Neural cell (in vitro differentiated cells): ENCODE measurements at regions not wholly inside any gene's neighbourhood (a gene's known extent, or its start where the extent isn't known, plus 50 kb on each side); places are given as distances from the start of the nearest gene placed in this dataset.

Experiments used
- EP300 ChIP-seq: fragments of 450-650 bp; conservative IDR thresholded peaks from 2 replicates; pipeline ENCODE4 v1.6.1; 2014; ENCODE audit warnings: antibody characterized with exemption, mild to moderate bottlenecking, moderate library complexity; ENCODE audit not compliant: poor library complexity, severe bottlenecking
- EZH2 ChIP-seq: fragments of 200-600, 300-800 bp; shearing (Covaris generic), sonication (generic); IDR thresholded peaks from 2 replicates; pipeline ENCODE4 v1.6.1; 2014; ENCODE audit warnings: antibody characterized with exemption, low read length, borderline replicate concordance, mild to moderate bottlenecking; ENCODE audit not compliant: insufficient read depth, poor library complexity, severe bottlenecking
- MXI1 ChIP-seq: fragments of 450-650 bp; conservative IDR thresholded peaks from 2 replicates; pipeline ENCODE4 v1.6.1; 2014; ENCODE audit warnings: antibody characterized with exemption, mild to moderate bottlenecking; ENCODE audit not compliant: poor library complexity, severe bottlenecking
- POLR2AphosphoS5 ChIP-seq: IDR thresholded peaks from 2 replicates; pipeline ENCODE4 v1.6.1; 2012
- RAD21 ChIP-seq: fragments of 450-650 bp; conservative IDR thresholded peaks from 2 replicates; pipeline ENCODE4 v1.6.1; 2014; ENCODE audit warnings: antibody characterized with exemption, mild to moderate bottlenecking, moderate library complexity
- SMC3 ChIP-seq: fragments of 450-650 bp; conservative IDR thresholded peaks from 2 replicates; pipeline ENCODE4 v1.6.1; 2014; ENCODE audit warnings: antibody characterized with exemption, mild to moderate bottlenecking, moderate library complexity; ENCODE audit not compliant: poor library complexity
- TAF1 ChIP-seq: IDR thresholded peaks from 2 replicates; pipeline ENCODE4 v1.6.1; 2012; ENCODE audit warnings: low read depth
- TF ChIP-seq, protein P1 (sequence below): fragments of 450-650 bp; IDR thresholded peaks from 2 replicates; pipeline ENCODE4 v1.5.1; 2014; ENCODE audit warnings: antibody characterized with exemption, mild to moderate bottlenecking, moderate library complexity; ENCODE audit not compliant: poor library complexity, severe bottlenecking
- TF ChIP-seq, protein P2 (sequence below): IDR thresholded peaks from 2 replicates; pipeline ENCODE4 v1.6.1; 2012; ENCODE audit warnings: borderline replicate concordance

DNA sequence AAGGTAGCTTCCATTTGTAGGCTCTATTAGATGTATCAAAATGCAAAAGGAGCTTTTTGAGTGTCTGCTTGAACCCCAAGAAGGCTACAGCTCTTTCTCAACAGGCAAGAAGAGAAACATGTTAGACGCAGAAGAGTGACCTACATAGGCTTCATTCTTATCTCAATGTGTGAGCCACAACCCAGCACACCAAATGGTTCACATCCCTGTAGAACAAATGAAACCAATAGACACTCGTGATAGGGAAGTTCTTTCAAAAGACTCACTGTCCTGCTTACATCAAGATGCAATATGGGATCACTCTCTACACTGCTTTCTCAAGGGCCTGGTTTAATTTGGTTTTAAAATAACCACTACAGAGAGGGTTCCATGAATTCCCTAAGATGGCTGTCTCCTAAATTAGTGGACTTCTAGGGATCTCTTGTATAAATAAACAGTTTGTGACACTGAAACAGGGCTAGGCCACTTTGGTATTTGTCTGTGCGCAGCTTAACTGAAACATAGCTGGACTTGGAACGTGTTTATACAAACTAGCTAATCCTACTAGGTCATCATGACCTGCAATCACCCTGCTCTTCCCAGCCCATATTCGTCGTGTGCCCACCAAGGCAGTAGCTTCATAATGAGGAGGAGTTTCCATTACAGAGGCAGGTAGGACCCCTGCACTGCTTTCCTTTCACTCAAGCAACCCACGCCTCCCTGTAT is 225.4 kb upstream of the PREP start:
- no peak for TF ChIP-seq EZH2
- no peak for TF ChIP-seq POLR2AphosphoS5
- TF ChIP-seq, protein P1, sequence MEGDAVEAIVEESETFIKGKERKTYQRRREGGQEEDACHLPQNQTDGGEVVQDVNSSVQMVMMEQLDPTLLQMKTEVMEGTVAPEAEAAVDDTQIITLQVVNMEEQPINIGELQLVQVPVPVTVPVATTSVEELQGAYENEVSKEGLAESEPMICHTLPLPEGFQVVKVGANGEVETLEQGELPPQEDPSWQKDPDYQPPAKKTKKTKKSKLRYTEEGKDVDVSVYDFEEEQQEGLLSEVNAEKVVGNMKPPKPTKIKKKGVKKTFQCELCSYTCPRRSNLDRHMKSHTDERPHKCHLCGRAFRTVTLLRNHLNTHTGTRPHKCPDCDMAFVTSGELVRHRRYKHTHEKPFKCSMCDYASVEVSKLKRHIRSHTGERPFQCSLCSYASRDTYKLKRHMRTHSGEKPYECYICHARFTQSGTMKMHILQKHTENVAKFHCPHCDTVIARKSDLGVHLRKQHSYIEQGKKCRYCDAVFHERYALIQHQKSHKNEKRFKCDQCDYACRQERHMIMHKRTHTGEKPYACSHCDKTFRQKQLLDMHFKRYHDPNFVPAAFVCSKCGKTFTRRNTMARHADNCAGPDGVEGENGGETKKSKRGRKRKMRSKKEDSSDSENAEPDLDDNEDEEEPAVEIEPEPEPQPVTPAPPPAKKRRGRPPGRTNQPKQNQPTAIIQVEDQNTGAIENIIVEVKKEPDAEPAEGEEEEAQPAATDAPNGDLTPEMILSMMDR = no peak
- no peak for TF ChIP-seq EP300
- TF ChIP-seq TAF1 = no peak
- TF ChIP-seq MXI1 = no peak
- no peak for TF ChIP-seq RAD21
- TF ChIP-seq, protein P2, sequence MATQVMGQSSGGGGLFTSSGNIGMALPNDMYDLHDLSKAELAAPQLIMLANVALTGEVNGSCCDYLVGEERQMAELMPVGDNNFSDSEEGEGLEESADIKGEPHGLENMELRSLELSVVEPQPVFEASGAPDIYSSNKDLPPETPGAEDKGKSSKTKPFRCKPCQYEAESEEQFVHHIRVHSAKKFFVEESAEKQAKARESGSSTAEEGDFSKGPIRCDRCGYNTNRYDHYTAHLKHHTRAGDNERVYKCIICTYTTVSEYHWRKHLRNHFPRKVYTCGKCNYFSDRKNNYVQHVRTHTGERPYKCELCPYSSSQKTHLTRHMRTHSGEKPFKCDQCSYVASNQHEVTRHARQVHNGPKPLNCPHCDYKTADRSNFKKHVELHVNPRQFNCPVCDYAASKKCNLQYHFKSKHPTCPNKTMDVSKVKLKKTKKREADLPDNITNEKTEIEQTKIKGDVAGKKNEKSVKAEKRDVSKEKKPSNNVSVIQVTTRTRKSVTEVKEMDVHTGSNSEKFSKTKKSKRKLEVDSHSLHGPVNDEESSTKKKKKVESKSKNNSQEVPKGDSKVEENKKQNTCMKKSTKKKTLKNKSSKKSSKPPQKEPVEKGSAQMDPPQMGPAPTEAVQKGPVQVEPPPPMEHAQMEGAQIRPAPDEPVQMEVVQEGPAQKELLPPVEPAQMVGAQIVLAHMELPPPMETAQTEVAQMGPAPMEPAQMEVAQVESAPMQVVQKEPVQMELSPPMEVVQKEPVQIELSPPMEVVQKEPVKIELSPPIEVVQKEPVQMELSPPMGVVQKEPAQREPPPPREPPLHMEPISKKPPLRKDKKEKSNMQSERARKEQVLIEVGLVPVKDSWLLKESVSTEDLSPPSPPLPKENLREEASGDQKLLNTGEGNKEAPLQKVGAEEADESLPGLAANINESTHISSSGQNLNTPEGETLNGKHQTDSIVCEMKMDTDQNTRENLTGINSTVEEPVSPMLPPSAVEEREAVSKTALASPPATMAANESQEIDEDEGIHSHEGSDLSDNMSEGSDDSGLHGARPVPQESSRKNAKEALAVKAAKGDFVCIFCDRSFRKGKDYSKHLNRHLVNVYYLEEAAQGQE = no peak
- TF ChIP-seq SMC3 = no peak
